Hepatocyte (in vitro differentiated cells): ENCODE measurements at regions not wholly inside any gene's neighbourhood (a gene's known extent, or its start where the extent isn't known, plus 50 kb on each side); places are given as distances from the start of the nearest gene placed in this dataset.

Experiments
- DNase-seq: peaks from one replicate; pipeline ENCODE4 v3.0.0-alpha.2; 2016; ENCODE audit warnings: low spot score
- H2AFZ ChIP-seq: fragments of 200-600 bp; sonication (generic); 2 replicates; pipeline ENCODE4 v1.6.0; 2016; ENCODE audit warnings: antibody characterized with exemption, mild to moderate bottlenecking
- H3K27ac ChIP-seq: fragments of 200-600 bp; sonication (generic); 2 replicates; pipeline ENCODE4 v1.5.1; 2016; ENCODE audit warnings: mild to moderate bottlenecking
- H3K27me3 ChIP-seq: fragments of 200-600 bp; sonication (generic); 2 replicates; pipeline ENCODE4 v1.6.1; 2016
- H3K36me3 ChIP-seq: fragments of 200-600 bp; sonication (generic); replicated peaks from 2 replicates; pipeline ENCODE4 v1.5.1; 2016; ENCODE audit warnings: low read depth; ENCODE audit not compliant: insufficient read depth
- H3K4me1 ChIP-seq: fragments of 200-600 bp; sonication (generic); 2 replicates; pipeline ENCODE4 v1.5.1; 2016; ENCODE audit warnings: mild to moderate bottlenecking, moderate library complexity; ENCODE audit not compliant: insufficient read depth
- H3K4me2 ChIP-seq: fragments of 200-600 bp; sonication (generic); 2 replicates; pipeline ENCODE4 v1.6.0; 2016
- H3K4me3 ChIP-seq: fragments of 200-600 bp; sonication (generic); 2 replicates; pipeline ENCODE4 v1.5.1; 2016; ENCODE audit warnings: mild to moderate bottlenecking
- H3K79me2 ChIP-seq: fragments of 200-600 bp; sonication (generic); 2 replicates; pipeline ENCODE4 v1.6.0; 2017; ENCODE audit warnings: mild to moderate bottlenecking
- H3K9me2 ChIP-seq: fragments of 200-600 bp; sonication (generic); replicated peaks from 2 replicates; pipeline ENCODE4 v1.6.0; 2017; ENCODE audit warnings: mild to moderate bottlenecking; ENCODE audit not compliant: insufficient read depth
- H3K9me3 ChIP-seq: fragments of 200-600 bp; sonication (generic); 2 replicates; pipeline ENCODE4 v1.5.1; 2016; ENCODE audit warnings: low read depth, mild to moderate bottlenecking
- H4K20me1 ChIP-seq: fragments of 200-600 bp; sonication (generic); 2 replicates; pipeline ENCODE4 v1.6.0; 2016; ENCODE audit warnings: mild to moderate bottlenecking; ENCODE audit not compliant: insufficient read depth, poor library complexity, severe bottlenecking
- EZH2 ChIP-seq: fragments of 200-600 bp; sonication (generic); IDR thresholded peaks from 2 replicates; pipeline ENCODE4 v1.6.1; 2016; ENCODE audit warnings: antibody characterized with exemption, mild to moderate bottlenecking, borderline replicate concordance
- EZH2phosphoT487 ChIP-seq: fragments of 200-600 bp; sonication (generic); IDR thresholded peaks from one replicate; pipeline ENCODE4 v1.6.1; 2018; ENCODE audit warnings: antibody characterized with exemption, mild to moderate bottlenecking, low read depth, moderate library complexity; ENCODE audit not compliant: unreplicated experiment, severe bottlenecking
- WGBS: methylation state at CpG from one replicate; pipeline ENCODE4 v1.1.6; 2016; ENCODE audit warnings: low lambda C conversion rate; ENCODE audit errors: missing lambda C conversion rate; 5-methylcytosine and 5-hydroxymethylcytosine counted together
- TF ChIP-seq, protein P1 (sequence below): fragments of 200-600 bp; sonication (generic); IDR thresholded peaks from 2 replicates; pipeline ENCODE4 v1.5.1; 2016; ENCODE audit warnings: antibody characterized with exemption, mild to moderate bottlenecking; ENCODE audit not compliant: poor library complexity

DNA sequence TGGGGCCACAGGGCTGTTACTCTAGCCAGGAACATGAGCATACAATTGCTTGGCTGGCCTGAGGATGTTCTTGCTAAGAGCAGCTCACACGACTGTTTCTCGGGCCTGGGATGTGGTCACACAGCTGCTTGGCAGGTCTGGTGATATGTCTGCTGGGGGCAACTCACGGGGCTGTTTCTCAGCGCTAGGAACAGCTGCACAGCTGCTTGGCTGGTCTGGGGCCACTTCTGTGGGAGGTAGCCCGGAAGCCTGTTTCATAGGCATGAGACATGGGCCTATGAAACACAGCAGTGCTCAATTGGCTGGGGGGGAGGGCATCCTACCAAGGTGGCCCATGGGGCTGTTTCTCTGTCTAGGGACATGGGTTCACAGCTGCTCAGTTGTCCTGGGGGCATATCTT is 73.4 kb upstream of the DDHD1 start:
- Histone ChIP-seq H3K36me3 (no peaks in the 10 kb centered on the region), H3K27me3 (no peaks in the 10 kb centered on the region), H4K20me1 (no peaks in the 10 kb centered on the region), H3K4me3 (no peak overlapping the region), H3K9me3 (peaks cover 7% of the 10 kb centered on the region), H3K27ac (no peak overlapping the region), H3K4me1 (no peaks in the 10 kb centered on the region), H2AFZ (no peak overlapping the region), H3K4me2 (no peak overlapping the region), H3K9me2 (no peaks in the 10 kb centered on the region), H3K79me2 (no peaks in the 10 kb centered on the region)
- 98% methylated on average over 5 of the region's 5 CpGs for WGBS
- no peak for DNase-seq
- TF ChIP-seq, protein P1, sequence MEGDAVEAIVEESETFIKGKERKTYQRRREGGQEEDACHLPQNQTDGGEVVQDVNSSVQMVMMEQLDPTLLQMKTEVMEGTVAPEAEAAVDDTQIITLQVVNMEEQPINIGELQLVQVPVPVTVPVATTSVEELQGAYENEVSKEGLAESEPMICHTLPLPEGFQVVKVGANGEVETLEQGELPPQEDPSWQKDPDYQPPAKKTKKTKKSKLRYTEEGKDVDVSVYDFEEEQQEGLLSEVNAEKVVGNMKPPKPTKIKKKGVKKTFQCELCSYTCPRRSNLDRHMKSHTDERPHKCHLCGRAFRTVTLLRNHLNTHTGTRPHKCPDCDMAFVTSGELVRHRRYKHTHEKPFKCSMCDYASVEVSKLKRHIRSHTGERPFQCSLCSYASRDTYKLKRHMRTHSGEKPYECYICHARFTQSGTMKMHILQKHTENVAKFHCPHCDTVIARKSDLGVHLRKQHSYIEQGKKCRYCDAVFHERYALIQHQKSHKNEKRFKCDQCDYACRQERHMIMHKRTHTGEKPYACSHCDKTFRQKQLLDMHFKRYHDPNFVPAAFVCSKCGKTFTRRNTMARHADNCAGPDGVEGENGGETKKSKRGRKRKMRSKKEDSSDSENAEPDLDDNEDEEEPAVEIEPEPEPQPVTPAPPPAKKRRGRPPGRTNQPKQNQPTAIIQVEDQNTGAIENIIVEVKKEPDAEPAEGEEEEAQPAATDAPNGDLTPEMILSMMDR, result no peak
- TF ChIP-seq EZH2phosphoT487, result no peak
- no peak for TF ChIP-seq EZH2

- H3K9me3 ChIP-seq, result peaks cover 7% of the 10 kb centered on the region
- no peak overlapping the region for H3K4me2 ChIP-seq
- no peak overlapping the region for H2AFZ ChIP-seq
- no peaks in the 10 kb centered on the region for H3K27me3 ChIP-seq
- no peaks in the 10 kb centered on the region for H3K9me2 ChIP-seq
- no peak overlapping the region for H3K27ac ChIP-seq
- no peaks in the 10 kb centered on the region for H3K79me2 ChIP-seq
- no peak overlapping the region for H3K4me3 ChIP-seq
- peaks cover 8% of the 10 kb centered on the region for H3K4me1 ChIP-seq
- no peaks in the 10 kb centered on the region for H4K20me1 ChIP-seq
- no peak for DNase-seq
- WGBS, result 61% methylated on average over 3 of the region's 3 CpGs
- no peaks in the 10 kb centered on the region for H3K36me3 ChIP-seq
- no peak for TF ChIP-seq EZH2
- no peak for TF ChIP-seq EZH2phosphoT487
- TF ChIP-seq, protein P1, result no peak
These were observed 67.8 kb upstream of the DDHD1 start for GRCh38 chr14:53220914-53221313.

DNA sequence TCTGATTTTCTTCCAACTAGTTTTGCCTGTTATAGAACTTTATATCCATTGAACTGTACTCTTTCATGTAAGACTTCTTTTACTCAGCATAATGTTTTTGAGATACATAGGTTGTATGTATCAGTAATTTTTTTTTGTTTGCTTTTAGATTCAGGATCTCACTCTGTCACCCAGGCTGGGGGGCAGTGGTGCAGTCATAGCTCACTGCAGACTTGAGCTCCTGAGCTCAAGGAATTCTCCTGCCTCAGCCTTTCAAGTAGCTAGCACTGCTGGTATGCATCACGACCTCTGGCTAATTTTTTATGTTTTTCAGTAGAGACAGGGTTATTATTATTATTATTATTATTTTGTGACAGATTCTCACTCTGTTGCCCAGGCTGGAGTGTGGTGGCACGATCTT is 65.0 kb upstream of the DDHD1 start:
- H3K79me2 ChIP-seq, result no peaks in the 10 kb centered on the region
- 77% methylated on average over 2 of the region's 2 CpGs for WGBS
- no peaks in the 10 kb centered on the region for H3K9me2 ChIP-seq
- H3K9me3 ChIP-seq, result no peaks in the 10 kb centered on the region
- H4K20me1 ChIP-seq, result no peaks in the 10 kb centered on the region
- H3K4me3 ChIP-seq, result no peak overlapping the region
- no peaks in the 10 kb centered on the region for H3K27me3 ChIP-seq
- peaks cover 8% of the 10 kb centered on the region for H3K4me1 ChIP-seq
- H3K36me3 ChIP-seq, result no peaks in the 10 kb centered on the region
- H2AFZ ChIP-seq, result peak overlapping the region; percentile 79
- peak overlapping the region; percentile 87 for H3K4me2 ChIP-seq
- H3K27ac ChIP-seq, result no peak overlapping the region
- TF ChIP-seq EZH2phosphoT487 (no peak), EZH2 (no peak)
- TF ChIP-seq, protein P1, result no peak
- DNase-seq, result no peak
